ENCODE measurements at regions not wholly inside any gene's neighbourhood (a gene's known extent, or its start where the extent isn't known, plus 50 kb on each side); places are given as distances from the start of the nearest gene placed in this dataset.
A peak's percentile ranks its signal among the peaks of the same experiment; 100 is the strongest.

GRCh38 chr6:170130201-170130621 lies 160.7 kb downstream of the DLL1 start:
- H3K4me1 ChIP-seq (ENCODE audit: insufficient read depth): peaks cover 2% of the 10 kb centered on the region
- no peaks in the 10 kb centered on the region for H4K20me1 ChIP-seq (ENCODE audit: insufficient read depth, poor library complexity, severe bottlenecking)
- no peak overlapping the region for H2AFZ ChIP-seq
- no peak overlapping the region for H3K27ac ChIP-seq
- H3K4me3 ChIP-seq: no peak overlapping the region
- H3K4me2 ChIP-seq: no peak overlapping the region
- no peak for DNase-seq (ENCODE audit: low spot score)
- no peaks in the 10 kb centered on the region for H3K79me2 ChIP-seq
- TF ChIP-seq EZH2phosphoT487 (IDR thresholded peaks at IDR 0.05; ENCODE audit: low read depth, severe bottlenecking, unreplicated experiment) (no peak), CTCF (IDR thresholded peaks at IDR 0.05; ENCODE audit: poor library complexity) (no peak), EZH2 (IDR thresholded peaks at IDR 0.05; ENCODE audit: borderline replicate concordance) (no peak)
- no peaks in the 10 kb centered on the region for H3K27me3 ChIP-seq
- 85% methylated on average over 15 of the region's 15 CpGs for WGBS (ENCODE audit: low lambda C conversion rate, missing lambda C conversion rate)
- H3K9me3 ChIP-seq (ENCODE audit: low read depth): no peaks in the 10 kb centered on the region
- H3K36me3 ChIP-seq (replicated peaks; ENCODE audit: insufficient read depth, low read depth): no peaks in the 10 kb centered on the region
- H3K9me2 ChIP-seq (replicated peaks; ENCODE audit: insufficient read depth): no peaks in the 10 kb centered on the region

- 65% methylated on average over 11 of the region's 14 CpGs for WGBS (ENCODE audit: low lambda C conversion rate, missing lambda C conversion rate)
- no peak overlapping the region for H3K4me3 ChIP-seq
- H3K4me1 ChIP-seq (ENCODE audit: insufficient read depth): peaks cover 5% of the 10 kb centered on the region
- DNase-seq (ENCODE audit: low spot score): peak; percentile 71
- no peak for TF ChIP-seq EZH2phosphoT487 (IDR thresholded peaks at IDR 0.05; ENCODE audit: low read depth, severe bottlenecking, unreplicated experiment)
- TF ChIP-seq EZH2 (IDR thresholded peaks at IDR 0.05; ENCODE audit: borderline replicate concordance): no peak
- TF ChIP-seq CTCF (IDR thresholded peaks at IDR 0.05; ENCODE audit: poor library complexity): no peak
- no peaks in the 10 kb centered on the region for H3K9me2 ChIP-seq (replicated peaks; ENCODE audit: insufficient read depth)
- H2AFZ ChIP-seq: no peak overlapping the region
- H3K4me2 ChIP-seq: no peak overlapping the region
- H3K27me3 ChIP-seq: no peaks in the 10 kb centered on the region
- no peaks in the 10 kb centered on the region for H4K20me1 ChIP-seq (ENCODE audit: insufficient read depth, poor library complexity, severe bottlenecking)
- H3K27ac ChIP-seq: no peak overlapping the region
- H3K9me3 ChIP-seq (ENCODE audit: low read depth): no peaks in the 10 kb centered on the region
- no peaks in the 10 kb centered on the region for H3K36me3 ChIP-seq (replicated peaks; ENCODE audit: insufficient read depth, low read depth)
- H3K79me2 ChIP-seq: no peaks in the 10 kb centered on the region
Measured at GRCh38 chr6:170129691-170130171, 161.1 kb downstream of the DLL1 start.

- H3K27ac ChIP-seq: no peak overlapping the region
- no peak overlapping the region for H3K4me2 ChIP-seq
- no peak overlapping the region for H3K4me3 ChIP-seq
- no peaks in the 10 kb centered on the region for H3K27me3 ChIP-seq
- no peaks in the 10 kb centered on the region for H3K79me2 ChIP-seq
- no peaks in the 10 kb centered on the region for H3K36me3 ChIP-seq (replicated peaks; ENCODE audit: insufficient read depth, low read depth)
- H3K9me2 ChIP-seq (replicated peaks; ENCODE audit: insufficient read depth): no peaks in the 10 kb centered on the region
- no peak overlapping the region for H2AFZ ChIP-seq
- no peak for TF ChIP-seq EZH2 (IDR thresholded peaks at IDR 0.05; ENCODE audit: borderline replicate concordance)
- TF ChIP-seq EZH2phosphoT487 (IDR thresholded peaks at IDR 0.05; ENCODE audit: low read depth, severe bottlenecking, unreplicated experiment): no peak
- TF ChIP-seq CTCF (IDR thresholded peaks at IDR 0.05; ENCODE audit: poor library complexity): no peak
- peaks cover 5% of the 10 kb centered on the region for H3K4me1 ChIP-seq (ENCODE audit: insufficient read depth)
- 95% methylated on average over 33 of the region's 34 CpGs for WGBS (ENCODE audit: low lambda C conversion rate, missing lambda C conversion rate)
- H4K20me1 ChIP-seq (ENCODE audit: insufficient read depth, poor library complexity, severe bottlenecking): no peaks in the 10 kb centered on the region
- DNase-seq (ENCODE audit: low spot score): peak; percentile 2
- no peaks in the 10 kb centered on the region for H3K9me3 ChIP-seq (ENCODE audit: low read depth)
Measured at GRCh38 chr6:170128811-170129681, 161.8 kb downstream of the DLL1 start.
